ENCODE measurements at regions not wholly inside any gene's neighbourhood (a gene's known extent, or its start where the extent isn't known, plus 50 kb on each side); places are given as distances from the start of the nearest gene placed in this dataset.

DNA sequence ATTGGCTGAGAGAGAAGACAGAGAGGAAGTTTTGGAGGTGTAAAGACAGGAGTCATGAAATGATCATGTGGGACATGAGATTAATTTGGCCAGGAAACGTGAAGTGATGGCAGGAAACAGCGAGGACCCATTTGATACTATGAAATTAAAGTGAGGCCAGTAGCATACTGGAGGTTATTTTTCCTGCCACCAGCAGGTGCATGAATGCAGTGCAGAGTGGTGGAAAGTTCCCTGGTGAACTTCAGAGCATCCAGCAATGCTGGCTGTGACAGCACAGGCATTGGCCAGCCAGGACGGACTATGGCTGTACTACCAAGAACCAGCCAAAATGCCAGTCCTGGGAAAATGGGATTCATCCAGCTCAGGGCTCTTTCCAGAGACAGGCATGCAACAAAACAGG is 152.2 kb downstream of the SYK start:
- no peak for TF ChIP-seq POLR2A (IDR thresholded peaks at IDR 0.05)
- no peak for TF ChIP-seq CTCF (IDR thresholded peaks at IDR 0.05)
